T-helper 2 cell treated with Interferon-gamma antibody and Interleukin-4, amounts not matched to agents 100 ng/mL and 5 ng/mL, for 36 hours (primary cell): ENCODE measurements at regions not wholly inside any gene's neighbourhood (a gene's known extent, or its start where the extent isn't known, plus 50 kb on each side); places are given as distances from the start of the nearest gene placed in this dataset.
"Not testable (repeated sequence)": the region's sequence is repeated elsewhere in the genome, so short reads cannot be mapped to it uniquely, and the experiment has no call there.

ENCODE experiments used
- intact Hi-C: fragments of 100-400 bp; cut with micrococcal nuclease; formaldehyde crosslinking; loops from one replicate; pipeline ENCODE4 v1.15.1; 2023

DNA sequence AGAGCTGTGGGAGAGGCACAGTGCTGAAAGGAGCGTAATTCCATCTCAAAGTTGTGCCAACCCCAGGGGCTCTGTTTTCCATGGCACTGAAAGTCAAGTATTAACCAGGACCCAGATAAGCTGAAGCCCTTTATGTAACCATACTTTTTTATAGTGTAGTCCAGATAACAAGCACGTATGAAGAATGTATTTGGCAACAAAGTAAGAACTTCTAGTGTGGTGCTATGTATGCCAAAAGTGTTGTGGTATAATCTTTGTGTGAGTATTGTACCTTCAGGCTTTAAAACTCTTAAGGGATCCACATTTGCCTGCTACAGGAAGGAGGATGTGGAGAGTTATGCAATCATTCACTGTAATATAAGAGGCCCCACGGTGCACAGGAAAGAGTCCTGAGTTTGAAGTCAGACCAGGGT is 129.4 kb downstream of the IBTK start:
- intact Hi-C loops, result no loop called here

GRCh38 chr6:82114748-82115147 is 132.8 kb downstream of the IBTK start:
- intact Hi-C loops, result no loop called here

- intact Hi-C loops, result no loop called here
Measured at GRCh38 chr6:82113231-82113630, 134.3 kb downstream of the IBTK start.

GRCh38 chr6:82111818-82112217 is 135.7 kb downstream of the IBTK start:
- intact Hi-C loops, result no loop called here

GRCh38 chr6:82111114-82111513 is 136.4 kb downstream of the IBTK start:
- intact Hi-C loops, result no loop called here

- intact Hi-C loops, result not testable (repeated sequence)
Measured at GRCh38 chr6:82103171-82103570, 144.4 kb downstream of the IBTK start.

GRCh38 chr6:82101374-82102114 is 146.0 kb downstream of the IBTK start:
- intact Hi-C loops, result not testable (repeated sequence)

DNA sequence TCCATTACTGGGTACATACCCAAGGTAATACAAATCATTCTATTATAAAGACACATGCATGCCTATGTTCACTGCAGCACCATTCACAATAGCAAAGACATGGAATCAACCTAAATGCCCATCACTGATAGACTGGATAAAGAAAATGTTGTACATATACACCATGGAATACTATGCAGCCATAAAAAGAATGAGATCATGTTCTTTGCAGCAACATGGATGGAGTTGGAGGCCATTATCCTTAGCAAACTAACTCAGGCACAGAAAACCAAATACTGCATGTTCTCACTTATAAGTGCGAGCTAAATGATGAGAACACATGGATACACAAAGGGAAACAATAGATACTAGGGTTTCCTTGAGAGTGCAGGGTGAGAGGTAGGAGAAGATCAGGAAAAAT is 146.8 kb downstream of the IBTK start:
- intact Hi-C loops, result not testable (repeated sequence)

DNA sequence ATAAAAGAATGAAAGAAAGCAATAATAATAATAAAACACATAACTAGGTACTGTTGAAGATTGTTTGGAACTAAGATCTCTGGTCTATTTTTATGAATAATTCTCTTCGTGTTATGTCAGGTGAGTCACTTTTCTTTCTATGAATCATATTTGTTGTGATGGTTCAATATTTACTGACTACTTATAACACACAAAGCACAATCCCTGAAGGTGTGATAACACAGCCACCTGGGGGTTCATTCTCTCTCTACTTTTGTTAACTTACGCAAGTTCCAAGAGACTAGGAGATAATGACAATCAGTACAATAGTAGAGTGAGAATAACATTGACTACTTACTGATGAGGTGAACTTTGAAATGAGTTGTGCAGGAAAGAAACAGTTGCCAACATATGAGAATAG is 149.9 kb downstream of the IBTK start:
- intact Hi-C loops, result no loop called here

GRCh38 chr6:82095091-82095490 is 152.5 kb downstream of the IBTK start:
- intact Hi-C loops, result no loop called here

DNA sequence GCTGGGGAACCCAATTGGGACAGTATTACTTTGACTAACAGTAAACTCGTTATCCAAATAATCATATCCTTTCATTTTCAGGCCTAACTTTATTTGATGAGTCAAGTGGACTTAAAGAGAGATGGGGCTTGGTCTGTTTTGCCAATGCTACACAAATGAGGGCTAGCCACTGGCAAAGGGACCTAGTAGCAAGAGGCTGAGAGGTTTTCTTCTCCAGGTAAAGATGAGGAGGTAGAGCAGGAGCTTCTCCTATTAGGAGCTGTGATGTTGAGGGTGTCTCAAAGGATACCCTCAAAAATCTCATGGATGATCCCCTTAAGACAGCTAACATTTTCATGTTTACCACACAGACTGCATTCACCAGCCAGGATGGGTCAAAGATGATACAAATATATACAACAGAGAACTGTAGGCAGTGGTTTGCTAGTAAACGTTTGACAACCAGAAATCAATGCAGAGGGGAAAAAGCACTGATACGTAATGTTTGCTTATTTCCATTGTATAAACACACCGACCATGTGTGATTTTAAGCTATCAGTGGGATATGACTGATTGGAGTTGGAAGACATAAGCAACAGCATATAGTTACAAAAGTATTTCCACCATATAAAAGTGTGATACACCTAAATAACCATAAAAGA is 153.3 kb downstream of the IBTK start:
- intact Hi-C loops, result no loop called here

DNA sequence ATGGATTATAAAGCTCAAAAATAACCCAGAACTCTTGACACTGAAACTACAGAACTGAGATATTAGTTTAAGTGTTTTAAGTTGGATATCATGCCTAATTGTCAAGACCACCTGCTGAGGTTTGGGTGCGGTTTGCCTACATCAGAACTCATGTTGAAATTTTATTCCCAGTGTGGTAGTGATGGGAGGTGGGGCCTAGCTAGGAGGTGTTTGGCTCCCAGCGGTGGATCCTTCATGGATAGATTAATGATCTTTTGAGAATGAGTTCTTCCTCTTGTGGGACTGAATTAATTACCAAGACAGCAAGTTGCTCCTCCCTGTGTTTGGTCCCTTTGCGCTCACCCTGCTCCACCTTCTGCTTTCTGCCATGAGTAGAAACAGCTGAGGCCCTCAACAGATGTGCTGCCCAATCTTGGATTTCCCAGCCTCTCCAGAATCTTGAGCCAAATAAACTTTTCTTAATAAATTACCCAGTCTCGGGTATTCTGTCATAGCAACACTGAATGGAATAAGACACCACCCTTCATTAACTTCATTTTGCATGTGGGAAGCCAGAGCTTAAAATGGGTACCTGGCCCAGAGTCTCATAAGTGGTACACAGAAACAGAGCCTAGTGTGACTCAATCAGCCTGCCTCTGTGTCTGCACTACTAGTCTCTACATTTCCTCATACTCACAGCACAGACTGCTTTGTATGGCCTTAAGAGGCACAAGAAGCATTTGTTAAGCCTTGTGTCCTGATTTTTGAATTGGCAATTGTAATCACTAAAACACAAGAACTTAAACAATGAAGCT is 158.4 kb downstream of the IBTK start:
- intact Hi-C loops, result no loop called here

DNA sequence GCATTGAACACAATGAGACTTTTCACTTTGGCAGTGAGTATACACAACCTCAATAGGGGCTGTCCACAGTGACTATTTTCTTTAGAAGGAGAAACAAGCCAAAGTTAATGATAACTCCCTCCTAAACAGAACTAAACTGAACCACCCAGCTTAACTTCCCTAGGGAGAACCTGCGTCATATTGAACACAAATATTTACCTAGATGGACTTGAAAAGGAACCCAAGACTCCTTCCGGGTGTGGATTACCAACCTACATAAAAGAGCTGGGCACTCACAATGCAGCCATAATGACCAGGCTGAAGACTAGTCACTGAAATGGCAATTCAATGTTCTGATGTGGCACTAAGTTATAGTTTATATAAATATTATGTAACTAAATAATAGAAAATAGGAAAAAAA is 160.6 kb downstream of the IBTK start:
- intact Hi-C loops, result no loop called here

DNA sequence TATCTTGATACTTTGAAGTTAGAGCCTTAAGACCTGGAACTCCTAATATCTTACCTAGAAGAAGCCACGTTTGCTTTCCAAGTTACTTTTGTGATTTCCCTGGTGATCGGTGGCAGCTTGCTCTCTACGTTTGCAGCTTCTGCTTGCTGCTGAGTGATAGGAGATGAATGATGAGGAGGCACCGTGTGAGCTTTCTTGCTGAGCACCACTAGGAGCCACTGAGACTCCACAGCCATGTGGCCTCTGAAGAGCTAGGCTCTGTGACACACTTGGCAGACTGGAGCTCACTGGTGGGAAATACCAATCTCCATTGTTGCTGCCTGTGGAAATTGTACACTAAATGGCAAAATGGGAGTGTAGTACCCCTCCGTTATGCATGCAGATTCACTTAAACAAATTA is 161.8 kb downstream of the IBTK start:
- intact Hi-C loops, result no loop called here

DNA sequence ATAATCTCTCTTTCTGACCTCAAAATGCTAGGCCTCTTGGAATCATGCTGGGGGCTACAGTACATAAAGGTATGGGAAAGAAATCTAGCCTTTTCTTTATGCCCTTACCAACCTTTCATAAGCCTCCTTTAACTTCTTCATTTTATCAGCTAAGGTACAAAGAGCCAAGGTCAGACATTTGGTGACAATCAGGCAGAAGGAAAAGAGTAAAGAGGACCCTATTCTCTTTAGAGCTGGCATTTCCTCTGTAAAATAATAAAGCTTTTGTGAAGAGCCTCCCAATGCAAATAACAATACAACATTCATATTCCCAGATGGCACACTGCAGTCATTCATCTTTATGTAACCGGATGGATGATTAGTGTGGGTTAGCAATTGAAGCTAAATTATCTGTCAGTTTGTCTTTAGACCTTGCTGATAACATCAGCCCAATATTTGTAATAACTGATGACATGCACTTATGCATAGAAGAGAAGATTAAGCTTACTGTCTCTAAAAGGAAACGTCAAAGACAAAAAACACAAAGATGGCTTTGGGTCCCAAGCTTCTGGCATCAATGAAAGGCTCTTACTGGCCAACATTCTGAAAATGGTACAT is 163.1 kb downstream of the IBTK start:
- intact Hi-C loops, result no loop called here

DNA sequence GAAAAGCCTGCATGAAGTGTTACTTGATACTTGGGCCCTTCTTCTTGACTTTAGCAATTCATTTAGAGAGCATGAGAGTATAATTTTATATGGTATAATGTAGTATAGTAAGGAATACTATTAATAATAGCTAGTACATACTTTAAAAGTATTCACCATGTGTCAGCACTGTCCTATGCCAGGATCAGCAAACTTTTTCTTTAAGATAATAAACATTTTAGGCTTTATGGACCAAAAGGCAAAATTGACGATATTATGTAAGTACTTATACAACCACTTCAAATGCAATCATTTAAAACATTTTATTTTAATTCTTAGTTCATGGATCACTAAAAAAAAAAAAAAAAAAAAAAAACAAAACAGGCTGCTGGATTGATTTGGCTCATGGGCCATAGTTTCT is 163.9 kb downstream of the IBTK start:
- intact Hi-C loops, result no loop called here

DNA sequence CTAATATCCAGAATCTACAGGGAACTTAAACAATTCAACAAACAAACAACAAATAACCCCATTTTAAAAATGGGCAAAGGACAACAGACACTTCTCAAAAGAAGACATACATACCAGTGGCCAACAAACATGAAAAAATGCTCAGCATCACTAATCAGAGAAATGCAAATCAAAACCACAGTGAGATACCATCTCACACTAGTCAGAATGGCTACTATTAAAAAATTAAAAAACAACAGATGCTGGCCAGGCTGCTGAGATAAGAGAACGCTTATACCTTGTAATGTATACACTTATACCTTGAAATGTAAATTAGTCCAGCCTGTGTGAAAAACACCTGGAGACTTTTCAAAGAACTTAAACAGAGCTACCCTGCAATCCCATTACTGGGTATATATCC is 166.8 kb downstream of the IBTK start:
- intact Hi-C loops, result no loop called here

DNA sequence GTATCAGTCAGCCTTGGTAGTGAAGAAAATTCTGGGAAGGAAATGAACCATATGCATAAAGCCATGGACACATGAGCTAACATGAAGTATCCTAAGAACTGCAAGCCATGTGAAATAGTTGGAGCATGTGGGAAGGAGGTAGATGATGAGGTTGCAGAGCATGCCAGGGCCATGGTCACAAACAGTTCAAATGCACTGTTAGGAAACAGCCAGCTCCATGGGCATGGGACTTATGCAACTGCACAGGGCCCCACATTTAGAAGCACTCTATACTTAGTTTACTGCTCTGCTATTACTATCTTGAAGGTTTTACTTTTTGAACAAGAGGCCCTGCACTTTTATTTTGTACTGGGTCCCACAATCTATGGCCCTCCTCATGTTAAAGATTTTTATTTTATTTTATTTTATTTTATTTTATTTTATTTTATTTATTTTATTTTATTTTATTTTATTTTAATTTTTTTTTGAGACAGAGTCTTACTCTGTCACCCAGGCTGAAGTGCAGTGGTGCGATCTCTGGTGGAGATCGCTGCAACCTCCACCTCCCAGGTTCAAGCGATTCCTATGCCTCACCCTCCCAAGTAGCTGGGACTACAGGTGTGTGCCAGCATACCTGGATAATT is 169.1 kb downstream of the IBTK start:
- intact Hi-C loops, result no loop called here

- intact Hi-C loops, result no loop called here
Measured at GRCh38 chr6:82076916-82077315, 170.6 kb downstream of the IBTK start.

DNA sequence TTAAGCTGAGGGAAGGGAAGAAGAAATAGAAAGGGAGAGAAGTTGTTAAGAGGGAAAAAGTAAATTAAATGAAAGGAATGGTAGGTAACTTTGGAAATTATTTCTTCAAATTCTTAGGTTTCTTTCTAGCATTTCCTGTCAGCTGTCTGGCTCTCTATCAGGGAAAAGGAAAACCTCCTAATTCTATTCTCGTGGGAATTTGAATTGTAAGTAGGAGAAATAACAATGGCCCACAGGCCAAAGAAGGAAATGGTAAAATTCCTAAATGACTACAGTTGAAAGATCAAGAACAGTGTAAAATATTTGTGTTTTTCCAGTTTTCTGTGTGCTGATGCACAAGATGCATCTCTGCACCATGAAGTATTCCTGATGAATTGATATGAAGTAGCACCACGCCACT is 173.0 kb downstream of the IBTK start:
- intact Hi-C loops, result no loop called here

- intact Hi-C loops, result no loop called here
Measured at GRCh38 chr6:82073484-82073883, 174.1 kb downstream of the IBTK start.

DNA sequence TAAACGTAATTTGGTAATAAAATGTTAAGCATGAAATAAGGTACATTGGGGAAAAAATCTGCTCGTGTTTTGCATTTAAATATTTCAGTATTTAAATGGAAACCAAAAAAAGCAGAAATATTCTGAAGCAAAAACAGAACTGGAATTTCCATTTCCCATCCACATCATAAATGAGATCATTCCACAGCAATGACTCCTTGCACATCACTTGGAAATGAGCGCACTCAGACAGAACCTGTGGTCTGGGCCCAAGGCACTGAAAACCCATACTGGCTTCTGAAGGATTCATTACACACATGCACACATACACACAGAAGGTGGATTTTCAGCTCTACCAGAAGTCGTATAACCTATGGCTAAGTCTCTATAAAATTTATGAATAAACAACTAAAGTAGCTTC is 174.8 kb downstream of the IBTK start:
- intact Hi-C loops, result no loop called here
